HK-2 (cell line): ENCODE measurements at regions not wholly inside any gene's neighbourhood (a gene's known extent, or its start where the extent isn't known, plus 50 kb on each side); places are given as distances from the start of the nearest gene placed in this dataset.
"Not testable (repeated sequence)": the region's sequence is repeated elsewhere in the genome, so short reads cannot be mapped to it uniquely, and the experiment has no call there.

Source experiments
- DNase-seq: peaks from one replicate; pipeline ENCODE4 v3.0.0-alpha.2; 2018; ENCODE audit not compliant: unreplicated experiment

- DNase-seq = no peak
Observed at GRCh38 chr21:22743085-22743484, 1744.9 kb downstream of the NCAM2 start.

GRCh38 chr21:22754746-22755145, 1756.5 kb downstream of the NCAM2 start:
- DNase-seq = no peak

- no peak for DNase-seq
Observed at GRCh38 chr21:22758478-22758877, 1760.3 kb downstream of the NCAM2 start.

- no peak for DNase-seq
Observed at GRCh38 chr21:22762463-22762862, 1764.3 kb downstream of the NCAM2 start.

DNA sequence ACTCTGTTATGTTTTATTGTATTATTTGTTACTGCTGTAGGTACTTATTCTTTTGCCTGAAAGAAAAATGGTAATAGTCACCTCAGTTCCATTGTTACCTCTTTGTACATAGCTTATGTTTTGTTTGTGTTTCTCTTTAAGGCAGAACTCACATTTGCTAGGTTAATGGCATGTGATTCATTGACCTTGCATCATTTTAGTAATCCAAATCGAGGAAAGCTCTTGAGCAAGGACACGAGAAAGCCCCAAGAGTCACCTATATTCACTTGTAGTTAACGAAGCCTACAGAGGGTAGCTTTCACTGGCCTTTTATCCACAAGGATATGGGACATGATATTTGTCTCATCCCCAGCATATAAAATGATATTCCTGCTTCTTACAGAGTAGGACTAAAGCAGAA, 1765.2 kb downstream of the NCAM2 start:
- DNase-seq = no peak

- no peak for DNase-seq
Observed at GRCh38 chr21:22764222-22764621, 1766.0 kb downstream of the NCAM2 start.

- no peak for DNase-seq
Observed at GRCh38 chr21:22791376-22791775, 1793.2 kb downstream of the NCAM2 start.

DNA sequence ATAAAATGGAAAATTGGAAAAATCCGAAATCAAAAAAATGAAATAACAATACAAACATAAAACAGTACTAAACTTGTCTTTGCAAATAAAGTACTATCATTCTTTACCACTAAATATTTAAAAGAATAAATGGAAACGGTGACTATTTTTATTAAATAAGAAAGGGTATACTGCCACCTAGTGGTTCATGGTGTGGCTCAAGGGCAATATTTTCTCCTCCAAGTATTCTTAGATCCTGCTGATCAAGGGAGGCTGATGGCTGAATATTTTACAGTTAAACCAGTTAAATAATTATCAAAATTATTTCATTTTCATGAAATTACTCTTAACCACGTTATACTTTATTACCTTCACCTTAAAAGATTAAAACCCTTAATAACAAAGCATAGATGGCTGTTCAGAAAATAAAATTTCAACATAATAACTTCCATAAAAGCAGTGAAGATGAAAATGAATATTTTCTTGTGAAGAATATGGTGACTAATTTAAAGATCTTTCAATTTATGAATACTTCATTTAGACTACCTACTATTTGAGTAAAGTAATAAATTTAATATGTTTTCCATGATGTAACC, 1793.9 kb downstream of the NCAM2 start:
- peak; percentile 1 for DNase-seq

DNA sequence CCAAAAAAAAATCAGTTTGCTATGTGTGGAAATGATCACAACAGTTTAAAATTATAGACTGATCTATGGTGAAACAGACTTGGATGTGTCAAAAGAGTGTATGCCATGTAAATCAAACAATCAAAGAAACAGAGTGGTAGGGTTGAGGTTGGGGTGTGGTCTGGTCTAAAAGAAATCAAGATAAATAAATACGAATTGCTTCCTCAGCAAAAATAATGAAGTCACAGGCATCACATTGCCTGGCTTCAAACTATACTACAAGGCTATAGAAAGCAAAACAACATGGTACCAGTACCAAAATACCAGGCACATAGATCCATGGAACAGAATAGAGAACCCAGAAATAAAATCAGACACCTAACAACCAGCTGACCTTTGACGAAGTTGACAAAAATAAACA, 1796.9 kb downstream of the NCAM2 start:
- no peak for DNase-seq

- DNase-seq = no peak
Observed at GRCh38 chr21:22795644-22796043, 1797.4 kb downstream of the NCAM2 start.

DNA sequence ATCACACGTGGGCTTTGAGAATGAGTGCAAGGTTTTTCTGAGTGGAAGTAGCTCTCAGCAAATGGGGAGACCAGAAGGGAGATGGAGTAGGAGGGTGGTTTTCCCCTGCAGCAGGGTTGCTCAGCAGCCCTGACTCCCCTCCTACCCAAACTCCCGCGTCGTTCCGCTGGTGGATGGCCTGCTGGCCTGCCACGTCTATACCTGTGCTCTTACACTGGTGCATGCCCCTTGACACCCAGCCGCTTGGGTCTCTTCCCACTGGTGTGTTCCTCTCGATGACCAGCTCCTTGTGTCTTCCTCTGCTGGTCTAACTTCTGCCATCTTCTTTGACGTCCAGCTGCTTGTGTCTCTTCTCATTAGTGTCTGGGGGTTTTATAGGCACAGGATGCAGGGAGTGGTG, 1797.9 kb downstream of the NCAM2 start:
- DNase-seq = no peak

DNA sequence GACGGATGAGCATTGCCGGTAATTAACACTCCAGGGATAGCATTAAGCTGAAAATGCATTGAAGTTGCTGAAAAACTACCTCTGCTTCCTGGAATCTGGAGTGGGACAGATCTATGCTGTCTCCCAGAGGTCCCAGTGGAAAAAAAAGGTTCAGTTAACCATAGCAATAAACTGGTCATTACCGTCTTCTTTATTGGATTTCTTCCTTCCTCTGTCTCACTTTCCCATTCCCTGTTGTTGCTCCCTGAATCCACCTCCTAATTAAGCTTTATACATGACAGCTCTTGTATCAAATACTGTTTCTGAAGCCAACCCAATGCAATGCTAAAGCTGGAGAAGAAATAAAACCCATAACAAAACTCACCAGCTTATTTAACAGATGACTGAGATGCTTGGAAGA, 1805.9 kb downstream of the NCAM2 start:
- no peak for DNase-seq

DNA sequence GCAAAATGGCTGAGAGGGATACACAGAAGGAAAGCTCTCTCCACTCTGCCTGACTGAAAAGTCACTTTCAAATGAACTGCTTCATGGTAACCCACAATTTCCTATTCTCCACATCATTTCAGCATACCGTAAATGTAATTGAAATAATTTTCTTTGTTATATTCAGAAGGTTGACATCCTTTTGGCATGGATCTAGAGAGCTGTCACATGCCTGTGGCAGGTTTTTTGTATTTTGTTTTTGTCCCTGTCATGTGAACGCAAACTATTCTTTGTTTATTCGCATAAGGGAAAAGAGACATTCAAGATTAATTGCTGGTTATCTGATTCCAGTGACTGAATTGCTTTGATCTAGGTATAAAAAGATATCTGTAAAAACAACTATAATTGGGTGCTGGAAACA, 1808.1 kb downstream of the NCAM2 start:
- no peak for DNase-seq

- DNase-seq = no peak
Observed at GRCh38 chr21:22813201-22813600, 1815.0 kb downstream of the NCAM2 start.

DNA sequence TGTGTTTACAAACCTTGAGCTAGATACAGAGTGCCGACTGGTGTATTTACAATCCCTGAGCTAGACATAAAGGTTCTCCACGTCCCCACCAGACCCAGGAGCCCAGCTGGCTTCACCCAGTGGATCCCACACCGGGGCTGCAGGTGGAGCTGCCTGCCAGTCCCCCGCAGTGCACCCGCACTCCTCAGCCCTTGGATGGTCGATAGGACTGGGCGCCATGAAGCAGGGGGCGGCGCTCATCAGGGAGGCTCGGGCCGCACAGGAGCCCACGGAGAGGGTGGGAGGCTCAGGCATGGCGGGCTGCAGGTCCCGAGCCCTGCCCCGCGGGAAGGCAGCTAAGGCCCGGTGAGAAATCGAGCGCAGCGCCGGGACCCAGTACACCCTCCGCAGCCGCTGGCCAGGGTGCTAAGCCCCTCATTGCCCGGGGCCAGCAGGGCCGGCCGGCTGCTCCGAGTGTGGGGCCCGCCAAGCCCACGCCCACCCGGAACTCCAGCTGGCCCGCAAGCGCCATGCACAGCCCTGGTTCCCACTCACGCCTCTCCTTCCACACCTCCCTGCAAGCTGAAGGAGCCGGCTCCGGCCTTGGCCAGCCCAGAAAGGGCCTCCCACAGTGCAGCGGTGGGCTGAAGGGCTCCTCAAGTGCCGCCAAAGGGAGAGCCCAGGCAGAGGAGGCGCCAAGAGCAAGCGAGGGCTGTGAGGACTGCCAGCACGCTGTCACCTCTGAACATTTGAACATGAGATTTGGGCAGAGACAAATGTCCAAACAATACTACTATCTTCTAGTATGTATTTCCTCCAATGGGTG, 1820.7 kb downstream of the NCAM2 start:
- not testable (repeated sequence) for DNase-seq

GRCh38 chr21:22827422-22827821, 1829.2 kb downstream of the NCAM2 start:
- DNase-seq = no peak

GRCh38 chr21:22842875-22843274, 1844.7 kb downstream of the NCAM2 start:
- no peak for DNase-seq

- DNase-seq = no peak
Observed at GRCh38 chr21:22855581-22855980, 1857.4 kb downstream of the NCAM2 start.

- DNase-seq = no peak
Observed at GRCh38 chr21:22871692-22872091, 1873.5 kb downstream of the NCAM2 start.

DNA sequence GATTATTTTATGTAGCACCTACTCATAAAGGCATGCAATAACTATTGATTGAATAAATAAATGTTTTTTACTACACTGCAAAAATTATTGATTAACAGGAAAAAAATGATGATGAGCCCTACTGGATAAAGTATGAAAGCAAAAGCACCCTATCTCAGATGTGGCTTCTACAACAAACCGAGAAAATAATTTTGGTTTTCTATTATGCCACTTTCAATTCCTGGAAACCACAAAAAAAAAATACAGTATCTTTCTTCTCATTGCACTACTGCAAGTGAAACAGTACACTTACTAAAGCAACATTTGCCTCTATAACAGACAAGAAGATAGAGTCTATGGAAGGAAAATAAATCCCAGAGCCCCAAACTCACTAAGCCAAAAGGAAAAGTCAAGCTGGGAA, 1882.4 kb downstream of the NCAM2 start:
- DNase-seq = no peak

GRCh38 chr21:22881131-22881530, 1882.9 kb downstream of the NCAM2 start:
- DNase-seq = no peak

DNA sequence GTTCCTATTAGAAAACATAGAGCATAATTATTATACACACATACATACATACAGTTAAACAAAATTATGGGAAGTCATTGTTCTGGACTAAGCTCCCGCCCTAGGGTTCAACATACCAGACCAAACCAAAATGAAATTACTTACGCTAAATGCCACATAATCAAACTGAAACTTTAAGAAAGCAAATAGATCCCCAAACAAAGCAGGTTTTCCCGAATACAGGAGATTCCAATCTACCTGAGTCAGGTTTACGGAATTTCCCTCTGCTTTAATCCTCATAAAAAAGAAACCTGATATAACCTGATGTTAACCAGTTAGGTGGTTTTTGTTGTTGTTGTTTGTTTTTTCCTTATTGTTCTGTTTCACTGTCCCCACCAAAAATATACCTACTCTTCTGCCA, 1886.9 kb downstream of the NCAM2 start:
- no peak for DNase-seq

DNA sequence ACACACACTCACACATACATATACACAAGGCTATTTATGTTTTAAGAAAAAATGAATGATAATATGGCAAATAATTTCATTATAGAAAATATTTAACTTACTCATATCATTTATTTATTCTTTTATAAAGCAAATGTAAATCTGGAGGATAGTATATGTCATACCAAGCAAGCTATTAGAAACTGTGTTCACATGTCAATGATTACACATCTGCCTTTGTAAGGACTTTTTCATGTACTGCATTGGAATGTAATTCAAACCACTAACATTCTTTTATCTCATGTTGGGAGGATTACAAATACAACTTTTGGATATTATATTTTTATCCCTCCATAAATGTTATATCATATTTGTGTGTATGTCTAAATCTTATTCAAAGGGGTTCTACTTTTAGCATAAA, 1887.4 kb downstream of the NCAM2 start:
- DNase-seq = no peak

DNA sequence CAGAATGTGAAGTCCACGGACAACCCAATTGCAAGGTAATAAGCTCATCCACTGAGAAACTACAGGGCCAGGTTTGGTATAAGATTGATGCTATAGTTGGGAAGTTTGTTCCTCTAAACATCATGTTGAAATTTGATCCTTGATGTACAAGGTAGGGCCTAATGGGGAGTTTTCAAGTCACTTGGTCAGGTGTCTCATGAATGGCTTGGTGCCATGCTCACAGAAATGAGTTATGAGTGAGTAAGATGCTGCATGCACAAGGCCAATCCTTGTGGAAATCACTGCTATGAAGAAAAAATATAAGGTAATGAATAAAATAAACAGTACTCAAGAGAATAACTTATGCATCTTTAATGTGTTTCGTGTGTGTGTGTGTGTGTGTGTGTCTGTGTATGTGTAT, 1891.2 kb downstream of the NCAM2 start:
- DNase-seq = no peak
